Heart left ventricle (tissue), 13 donors: ENCODE measurements at regions not wholly inside any gene's neighbourhood (a gene's known extent, or its start where the extent isn't known, plus 50 kb on each side); places are given as distances from the start of the nearest gene placed in this dataset.

Source experiments
- POLR2A ChIP-seq, 2 donors: fragments of 450-650 bp; IDR thresholded peaks; one replicate each; pipeline ENCODE4 v1.6.1; 2017; ENCODE audit warnings: antibody characterized with exemption in 2 of 2, mild to moderate bottlenecking in 2 of 2, moderate library complexity in 2 of 2
- TF ChIP-seq, protein P1 (sequence below), 12 donors: fragments of 200-600 bp; sonication (generic) in 4 of 12; IDR thresholded peaks; one replicate each; pipeline versions ENCODE4 v1.5.0 to v1.8.0; 2018 to 2022; ENCODE audit warnings: antibody characterized with exemption in 12 of 12, mild to moderate bottlenecking in 5 of 12
- donor health status: ischemic (EF 13 %, LVEDD 7.1; RV severe dilation, severe dysfunction).
- donor health status: DM: no; HTN: yes; CAD: no.
- donor health status: DM: no; HTN: no; CAD: no.
- donor health status: ischemic (EF 25% LVEDD 6.9; RV normal size, moderate dysfunction).
- donor health status: ischemic (EF 25% LVEDD 5.7; RV mildly dilated, moderate dysfunction).
- donor health status: ischemic (EF 35%, LVEDD 5.7; RV mildly dilated, moderate dysfunction).
- donor health status: nonischemic (EF 11% LVEDD 7.7; RV severe dilation, severe dysfunction).
- donor health status: DM: yes; HTN: yes; CAD: no.
- donor health status: PGD.
- donor health status: ischemic (EF 29% LVEDD 5.4; RV normal size, mild dysfunction).
- donor health status: nonischemic (EF 23%, LVEDD 6.1; RV moderate dilation, normal function).

DNA sequence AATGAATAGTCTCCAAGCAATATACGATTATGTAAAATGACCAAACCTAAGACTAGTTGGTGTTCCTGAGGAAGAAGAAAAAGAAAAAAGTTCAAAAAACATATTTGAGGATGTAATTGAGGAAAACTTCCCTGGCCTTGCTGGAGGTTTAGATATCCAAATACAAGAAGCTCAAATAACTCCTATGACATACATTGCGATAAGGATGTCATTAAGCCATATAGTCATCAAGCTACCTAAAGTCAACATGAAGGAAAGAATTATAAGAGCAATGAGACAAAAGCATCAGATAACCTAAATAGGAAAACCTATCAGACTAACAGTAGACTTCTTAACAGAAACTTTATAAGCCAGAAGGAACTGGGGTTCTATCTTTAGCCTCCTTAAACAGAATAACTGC is 231.1 kb downstream of the TUSC7 start:
- TF ChIP-seq, protein P1, sequence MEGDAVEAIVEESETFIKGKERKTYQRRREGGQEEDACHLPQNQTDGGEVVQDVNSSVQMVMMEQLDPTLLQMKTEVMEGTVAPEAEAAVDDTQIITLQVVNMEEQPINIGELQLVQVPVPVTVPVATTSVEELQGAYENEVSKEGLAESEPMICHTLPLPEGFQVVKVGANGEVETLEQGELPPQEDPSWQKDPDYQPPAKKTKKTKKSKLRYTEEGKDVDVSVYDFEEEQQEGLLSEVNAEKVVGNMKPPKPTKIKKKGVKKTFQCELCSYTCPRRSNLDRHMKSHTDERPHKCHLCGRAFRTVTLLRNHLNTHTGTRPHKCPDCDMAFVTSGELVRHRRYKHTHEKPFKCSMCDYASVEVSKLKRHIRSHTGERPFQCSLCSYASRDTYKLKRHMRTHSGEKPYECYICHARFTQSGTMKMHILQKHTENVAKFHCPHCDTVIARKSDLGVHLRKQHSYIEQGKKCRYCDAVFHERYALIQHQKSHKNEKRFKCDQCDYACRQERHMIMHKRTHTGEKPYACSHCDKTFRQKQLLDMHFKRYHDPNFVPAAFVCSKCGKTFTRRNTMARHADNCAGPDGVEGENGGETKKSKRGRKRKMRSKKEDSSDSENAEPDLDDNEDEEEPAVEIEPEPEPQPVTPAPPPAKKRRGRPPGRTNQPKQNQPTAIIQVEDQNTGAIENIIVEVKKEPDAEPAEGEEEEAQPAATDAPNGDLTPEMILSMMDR (IDR thresholded peaks at IDR 0.05), result no peak
- no peak for TF ChIP-seq POLR2A (IDR thresholded peaks at IDR 0.05)
